ENCODE measurements at regions not wholly inside any gene's neighbourhood (a gene's known extent, or its start where the extent isn't known, plus 50 kb on each side); places are given as distances from the start of the nearest gene placed in this dataset.

DNA sequence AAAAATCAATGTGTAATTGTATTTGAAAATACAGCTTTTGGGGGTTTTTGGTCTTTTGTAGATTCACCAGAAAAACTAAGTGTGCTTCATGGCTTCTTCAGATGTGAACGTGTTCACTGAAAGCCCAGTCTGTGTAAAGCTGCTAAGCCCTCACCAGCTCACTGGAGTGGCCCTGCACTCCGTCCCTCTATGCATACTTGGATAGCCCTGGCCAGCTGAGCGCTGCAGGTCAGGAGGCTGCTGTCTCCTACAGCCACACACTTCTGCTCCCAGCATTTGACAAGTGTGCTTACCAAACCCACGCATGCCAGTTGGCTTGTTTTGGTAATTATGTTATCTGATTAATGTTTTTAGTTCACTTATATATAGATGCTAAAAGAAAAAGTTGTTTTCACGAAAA is 163.5 kb downstream of the TLR5 start:
- Histone ChIP-seq H3K79me2 (ENCODE audit: control insufficient read depth in 1 of 2, insufficient read depth in 2 of 2, low read length in 2 of 2) (no peaks in the 10 kb centered on the region), H2BK5ac (ENCODE audit: low read depth, low read length) (no peak overlapping the region), H4K5ac (ENCODE audit: insufficient read length, low read depth, low read length) (no peak overlapping the region), H3K4me3 (ENCODE audit: extremely low read depth in 1 of 4, insufficient read depth in 2 of 4, low read depth in 3 of 4, low read length in 4 of 4) (no peak overlapping the region), H4K91ac (replicated peaks; ENCODE audit: insufficient read length, low read length) (no peak overlapping the region), H4K20me1 (replicated peaks in 1 of 2; ENCODE audit: control insufficient read depth in 1 of 2, insufficient read depth in 2 of 2, low read length in 2 of 2) (peaks cover 0 to 1% of the 10 kb centered on the region in 2 experiments), H2AK5ac (ENCODE audit: low read depth, low read length) (no peak overlapping the region), H3K56ac (replicated peaks; ENCODE audit: insufficient read length, low read depth, low read length) (no peak overlapping the region), H3K27me3 (replicated peaks in 1 of 4; ENCODE audit: control insufficient read depth in 3 of 4, extremely low read depth in 1 of 4, insufficient read depth in 3 of 4, low read length in 3 of 4) (no peaks in the 10 kb centered on the region), H3K23me2 (ENCODE audit: low read depth, low read length) (no peaks in the 10 kb centered on the region), H3K36me3 (ENCODE audit: control insufficient read depth in 2 of 4, insufficient read depth in 4 of 4, low read length in 3 of 4) (no peaks in the 10 kb centered on the region), H2BK120ac (replicated peaks; ENCODE audit: low read depth, low read length) (no peak overlapping the region), H3K9ac (replicated peaks in 1 of 4; ENCODE audit: extremely low read depth in 1 of 4, low read depth in 3 of 4, low read length in 3 of 4) (no peak overlapping the region), H3K4me2 (ENCODE audit: insufficient read depth in 1 of 2, low read depth in 2 of 2, low read length in 2 of 2) (no peak overlapping the region), H3K23ac (ENCODE audit: insufficient read length) (no peak overlapping the region), H3K9me3 (ENCODE audit: insufficient read depth in 2 of 2, low read depth in 1 of 2, low read length in 1 of 2) (no peaks in the 10 kb centered on the region), H3K14ac (ENCODE audit: insufficient read length) (no peak overlapping the region), H2AFZ (ENCODE audit: low read length) (no peak overlapping the region), H3K4ac (replicated peaks; ENCODE audit: insufficient read length, low read depth, low read length) (no peak overlapping the region), H3K79me1 (ENCODE audit: low read depth, low read length) (no peaks in the 10 kb centered on the region), H3K4me1 (replicated peaks in 1 of 4; ENCODE audit: control insufficient read depth in 3 of 4, insufficient read depth in 4 of 4, low read length in 3 of 4) (no peaks in the 10 kb centered on the region), H3K18ac (ENCODE audit: extremely low read depth, low read length) (no peak overlapping the region), H3K27ac (ENCODE audit: low read depth, low read length) (no peak overlapping the region), H2BK12ac (ENCODE audit: low read depth, low read length) (no peak overlapping the region), H2BK15ac (ENCODE audit: low read length) (no peak overlapping the region), H4K8ac (ENCODE audit: extremely low read depth, insufficient read depth, low read length) (no peak overlapping the region), H2BK20ac (ENCODE audit: low read length) (no peak overlapping the region)
- POLR2A ChIA-PET (ENCODE audit: partially characterized antibody) = interaction anchor here (0.7 kb wide), 1 partner anchor 39 kb away, joined by 4 read pairs; no protein-coding TSS in a partner anchor
- TF ChIP-seq JUN (IDR thresholded peaks at IDR 0.05; ENCODE audit: low read depth, low read length) = no peak
- no peak for TF ChIP-seq SIRT6 (IDR thresholded peaks at IDR 0.05; ENCODE audit: low read length)
- TF ChIP-seq PHF8 (conservative IDR thresholded peaks at IDR 0.05; ENCODE audit: low read depth, low read length) = no peak
- TF ChIP-seq RAD21 (IDR thresholded peaks at IDR 0.05 in 1 of 2, conservative IDR thresholded peaks at IDR 0.05 in 1 of 2; ENCODE audit: low read depth in 2 of 2, low read length in 2 of 2) = no peak
- TF ChIP-seq YY1 (IDR thresholded peaks at IDR 0.05; ENCODE audit: low read depth, low read length) = no peak
- TF ChIP-seq, protein P1, sequence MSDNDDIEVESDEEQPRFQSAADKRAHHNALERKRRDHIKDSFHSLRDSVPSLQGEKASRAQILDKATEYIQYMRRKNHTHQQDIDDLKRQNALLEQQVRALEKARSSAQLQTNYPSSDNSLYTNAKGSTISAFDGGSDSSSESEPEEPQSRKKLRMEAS (IDR thresholded peaks at IDR 0.05) = no peak
- FAIRE-seq = no peak
- no peak for DNase-seq (ENCODE audit: low read depth in 1 of 2, low spot score in 2 of 2)
- CTCF ChIA-PET (ENCODE audit: partially characterized antibody) = interaction anchor here (0.7 to 0.8 kb wide), 2 partner anchors 9 to 158 kb away, joined by 3 read pairs; no protein-coding TSS in a partner anchor
- WGBS, 2 experiments (ENCODE audit: extremely low coverage in 1 of 2, insufficient coverage in 1 of 2, insufficient read length in 1 of 2, insufficient replicate concordance in 2 of 2, low coverage in 1 of 2, low lambda C conversion rate in 2 of 2, missing lambda C conversion rate in 1 of 2) = 92% methylated on average over 5 of the region's 5 CpGs; no CpG with 5 or more reads in 1 of the 2 experiments
